Body of pancreas (tissue), 4 donors: ENCODE measurements at regions not wholly inside any gene's neighbourhood (a gene's known extent, or its start where the extent isn't known, plus 50 kb on each side); places are given as distances from the start of the nearest gene placed in this dataset.
A peak's percentile ranks its signal among the peaks of the same experiment; 100 is the strongest.

Experiments
- ATAC-seq: fragments of 150-250 bp; one replicate; pipeline ENCODE4 v1.9.1; 2016
- DNase-seq, 4 donors: peaks; one replicate each; pipeline ENCODE4 v3.0.0-alpha.2; 2019
- H3K27ac ChIP-seq, 4 donors: fragments of 200-600 bp; sonication (generic); 1 replicate in 3 of 4; 2 replicates in 1 of 4; pipeline versions ENCODE4 v1.5.1 to v1.6.1; 2016 to 2019; ENCODE audit warnings: mild to moderate bottlenecking in 1 of 4, mixed read lengths in 1 of 4, moderate library complexity in 1 of 4
- H3K27me3 ChIP-seq, 2 donors: fragments of 200-600 bp; sonication (generic); one replicate each; pipeline ENCODE4 v1.6.0; 2016; ENCODE audit warnings: mild to moderate bottlenecking in 1 of 2
- H3K36me3 ChIP-seq, 2 donors: fragments of 200-600 bp; sonication (generic); replicated peaks in 1 of 2; 2 replicates each; pipeline ENCODE4 v1.5.1; 2016; ENCODE audit warnings: low read depth in 2 of 2; ENCODE audit not compliant: insufficient read depth in 1 of 2
- H3K4me1 ChIP-seq: fragments of 200-600 bp; sonication (generic); one replicate; pipeline ENCODE4 v1.6.0; 2016
- H3K4me3 ChIP-seq, 2 donors: fragments of 200-600 bp; sonication (generic); 1 replicate in 1 of 2; 2 replicates in 1 of 2; pipeline ENCODE4 v1.5.1; 2016 to 2019
- H3K9me3 ChIP-seq, 3 donors: fragments of 200-600 bp; sonication (generic); 1 replicate in 2 of 3; 2 replicates in 1 of 3; pipeline ENCODE4 v1.5.1; 2016
- CTCF ChIP-seq, 7 experiments: fragments of 450-650 bp in 4 of 7; fragments of 200-600 bp in 3 of 7; sonication (generic) in 3 of 7; IDR thresholded peaks; one replicate each; pipeline ENCODE4 v1.5.1; 2016 to 2019; ENCODE audit warnings: antibody characterized with exemption in 7 of 7
- POLR2A ChIP-seq, 3 donors: fragments of 450-650 bp; IDR thresholded peaks; one replicate each; pipeline ENCODE4 v1.6.1; 2016; ENCODE audit warnings: antibody characterized with exemption in 3 of 3, mild to moderate bottlenecking in 2 of 3
- WGBS, 2 donors: methylation state at CpG; one replicate each; pipeline ENCODE4 v1.1.5; 2017; 5-methylcytosine and 5-hydroxymethylcytosine counted together
- intact Hi-C: fragments of 100-400 bp; cut with DNase I; formaldehyde crosslinking; loops from one replicate; pipeline ENCODE4 v1.15.1; 2023

GRCh38 chr3:81931265-81932251 lies 170.1 kb upstream of the GBE1 start:
- 83% methylated on average over 12 of the region's 12 CpGs for WGBS, 2 donors
- ATAC-seq: no peak

GRCh38 chr3:81929697-81930096 lies 168.3 kb upstream of the GBE1 start:
- H3K27me3 ChIP-seq: no peaks in the 10 kb centered on the region
- intact Hi-C loops: no loop called here
- H3K9me3 ChIP-seq: no peaks in the 10 kb centered on the region
- no peaks in the 10 kb centered on the region for H3K36me3 ChIP-seq
- no peaks in the 10 kb centered on the region for H3K4me1 ChIP-seq
- H3K4me3 ChIP-seq: no peak overlapping the region
- peak in 2 of 4 donors; percentile 12 to 34 for DNase-seq
- no peak for ATAC-seq
- no peak overlapping the region for H3K27ac ChIP-seq
- TF ChIP-seq POLR2A (IDR thresholded peaks at IDR 0.05) (no peak), CTCF (IDR thresholded peaks at IDR 0.05) (no peak)

More at GRCh38 chr3:81931265-81932251, 170.1 kb upstream of the GBE1 start:
- Histone ChIP-seq H3K36me3 (no peaks in the 10 kb centered on the region), H3K4me3 (no peak overlapping the region), H3K4me1 (no peaks in the 10 kb centered on the region), H3K27me3 (no peaks in the 10 kb centered on the region), H3K27ac (no peak overlapping the region), H3K9me3 (no peaks in the 10 kb centered on the region)
- TF ChIP-seq CTCF (IDR thresholded peaks at IDR 0.05) (no peak), POLR2A (IDR thresholded peaks at IDR 0.05) (no peak)
- DNase-seq: no peak
- intact Hi-C loops: no loop called here

- WGBS, 2 donors: 65 to 69% methylated on average over 1 of the region's 1 CpG
- Histone ChIP-seq H3K27me3 (no peaks in the 10 kb centered on the region), H3K27ac (no peak overlapping the region), H3K9me3 (no peaks in the 10 kb centered on the region), H3K4me1 (no peaks in the 10 kb centered on the region), H3K4me3 (no peak overlapping the region), H3K36me3 (no peaks in the 10 kb centered on the region)
- intact Hi-C loops: no loop called here
- no peak for TF ChIP-seq POLR2A (IDR thresholded peaks at IDR 0.05)
- no peak for TF ChIP-seq CTCF (IDR thresholded peaks at IDR 0.05)
- DNase-seq: no peak
- ATAC-seq: no peak
Measured at GRCh38 chr3:81927811-81928210, 166.4 kb upstream of the GBE1 start.

- no peak for DNase-seq
- Histone ChIP-seq H3K9me3 (no peaks in the 10 kb centered on the region), H3K4me1 (no peaks in the 10 kb centered on the region), H3K27me3 (no peaks in the 10 kb centered on the region), H3K36me3 (no peaks in the 10 kb centered on the region), H3K27ac (no peak overlapping the region), H3K4me3 (no peak overlapping the region)
- intact Hi-C loops: no loop called here
- TF ChIP-seq POLR2A (IDR thresholded peaks at IDR 0.05): no peak
- no peak for TF ChIP-seq CTCF (IDR thresholded peaks at IDR 0.05)
- no peak for ATAC-seq
Measured at GRCh38 chr3:81925385-81925784, 163.9 kb upstream of the GBE1 start.

GRCh38 chr3:81923038-81923437 lies 161.6 kb upstream of the GBE1 start:
- Histone ChIP-seq H3K9me3 (no peaks in the 10 kb centered on the region), H3K36me3 (no peaks in the 10 kb centered on the region), H3K4me3 (no peak overlapping the region), H3K27ac (no peak overlapping the region), H3K27me3 (no peaks in the 10 kb centered on the region), H3K4me1 (no peaks in the 10 kb centered on the region)
- DNase-seq (no peak), ATAC-seq (no peak)
- intact Hi-C loops: no loop called here
- WGBS, 2 donors: 90 to 94% methylated on average over 2 of the region's 2 CpGs
- TF ChIP-seq POLR2A (IDR thresholded peaks at IDR 0.05) (no peak), CTCF (IDR thresholded peaks at IDR 0.05) (no peak)
